ENCODE measurements at regions not wholly inside any gene's neighbourhood (a gene's known extent, or its start where the extent isn't known, plus 50 kb on each side); places are given as distances from the start of the nearest gene placed in this dataset.
"Not testable (repeated sequence)": the region's sequence is repeated elsewhere in the genome, so short reads cannot be mapped to it uniquely, and the experiment has no call there.

DNA sequence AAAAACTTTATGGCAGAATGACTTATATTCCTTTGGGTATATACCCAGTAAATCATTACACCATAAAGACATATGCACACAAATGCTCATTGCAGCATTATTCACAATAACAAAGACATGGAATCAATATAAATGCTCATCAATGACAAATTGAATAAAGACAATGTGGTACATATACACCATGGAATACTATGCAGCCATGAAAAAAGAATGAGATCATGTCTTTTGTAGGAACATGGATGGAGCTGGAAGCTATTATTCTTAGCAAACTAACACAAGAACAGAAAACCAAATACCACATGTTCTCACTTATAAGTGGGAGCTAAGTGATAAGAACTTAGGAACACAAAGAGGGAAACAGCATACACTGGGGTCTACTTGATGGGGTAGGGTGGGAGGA, 321.7 kb downstream of the ZNF674 start:
- DNase-seq (ENCODE audit: low read depth) = not testable (repeated sequence)

DNA sequence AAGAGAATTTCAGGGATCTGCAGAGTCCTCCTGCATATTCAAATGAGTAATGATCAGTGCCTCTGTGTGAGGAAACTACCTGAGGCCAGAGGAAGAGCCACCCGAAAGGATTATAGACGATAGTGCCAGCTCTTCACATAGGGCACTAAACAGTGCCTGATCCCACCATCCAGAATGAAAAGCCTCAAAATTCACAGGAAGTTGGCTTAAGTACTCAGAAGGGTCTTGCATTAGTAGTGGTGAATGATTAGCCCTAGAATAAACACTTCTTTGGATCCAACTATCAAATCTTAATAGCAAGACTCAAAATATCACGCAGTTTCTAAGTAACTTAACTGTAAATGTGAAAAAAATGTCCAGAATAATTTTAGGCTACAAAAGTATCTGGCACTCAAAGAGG, 324.4 kb downstream of the ZNF674 start:
- DNase-seq (ENCODE audit: low read depth) = no peak

DNA sequence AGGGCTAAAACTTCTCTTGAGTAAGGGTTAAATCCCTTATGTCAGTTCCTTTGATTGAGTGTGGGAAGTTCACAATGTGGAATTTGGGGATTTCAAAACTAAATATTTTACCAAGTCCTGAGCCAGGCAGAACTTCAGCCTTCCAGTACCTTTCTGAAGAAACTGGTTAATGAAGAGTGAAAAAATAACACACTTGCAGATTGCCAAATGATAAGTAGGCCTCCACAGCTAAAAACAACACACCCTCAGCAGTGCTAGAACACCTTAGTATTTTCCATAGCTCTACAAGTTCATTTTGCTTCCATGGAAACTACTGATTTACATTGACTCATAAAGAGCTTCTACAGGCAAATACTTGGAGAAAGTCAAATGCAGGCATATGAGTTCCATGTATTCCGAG, 326.8 kb downstream of the ZNF674 start:
- DNase-seq (ENCODE audit: low read depth) = no peak

DNA sequence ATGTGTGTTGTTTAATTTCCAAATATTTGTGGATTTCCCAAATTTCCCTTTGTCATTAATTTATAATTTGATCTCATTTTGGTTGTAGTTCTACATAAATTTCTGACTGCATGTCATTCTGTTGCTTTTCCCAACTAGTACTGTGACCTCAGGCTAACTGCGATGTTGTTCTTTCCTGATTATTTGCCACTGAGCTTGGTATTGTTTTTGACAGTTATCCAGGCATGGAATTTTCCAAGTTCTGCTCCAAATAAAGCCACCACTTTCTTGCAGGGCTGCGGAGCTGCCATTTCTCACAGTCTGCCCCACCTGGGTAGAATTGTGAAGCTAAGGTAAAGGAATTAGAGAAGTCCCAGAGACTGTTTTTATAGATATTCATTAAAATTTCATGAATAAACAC, 328.8 kb downstream of the ZNF674 start:
- no peak for DNase-seq (ENCODE audit: low read depth)

DNA sequence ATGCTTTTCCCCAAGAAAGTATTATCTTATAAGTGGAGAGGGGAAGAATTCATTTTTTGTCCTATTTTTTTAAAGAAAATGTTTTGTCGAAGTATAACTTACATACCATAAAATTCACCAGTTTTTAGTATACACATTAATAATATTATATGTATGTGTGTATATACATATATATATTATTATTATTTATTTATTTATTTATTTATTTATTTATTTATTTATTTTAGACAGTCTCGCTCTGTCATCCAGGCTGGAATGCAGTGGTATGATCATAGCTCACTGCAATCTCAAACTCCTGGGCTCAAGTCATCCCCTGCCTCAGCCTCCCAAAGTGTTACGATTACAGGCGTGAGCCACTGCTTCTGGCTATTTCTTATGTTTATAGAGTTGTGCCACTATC, 334.1 kb downstream of the ZNF674 start:
- DNase-seq (ENCODE audit: low read depth) = no peak

DNA sequence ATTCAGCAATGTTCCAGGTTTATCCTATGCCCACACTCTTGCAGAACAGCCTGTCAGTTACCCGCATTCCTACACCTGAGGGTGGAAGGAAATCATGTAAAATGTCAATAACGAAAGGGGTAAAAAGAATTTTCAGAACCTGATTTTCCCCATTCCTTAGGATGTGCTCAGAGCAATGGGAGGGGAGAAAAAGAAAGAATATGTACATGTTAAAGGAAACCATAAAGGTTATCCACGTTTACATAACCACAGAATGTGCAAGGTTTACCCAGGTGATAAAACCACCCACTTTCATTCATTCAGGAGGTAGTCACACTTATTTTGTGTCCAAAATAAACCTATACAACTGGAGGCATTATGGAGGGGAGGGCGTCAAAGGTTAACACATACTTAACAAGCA, 335.5 kb downstream of the ZNF674 start:
- DNase-seq (ENCODE audit: low read depth) = no peak

DNA sequence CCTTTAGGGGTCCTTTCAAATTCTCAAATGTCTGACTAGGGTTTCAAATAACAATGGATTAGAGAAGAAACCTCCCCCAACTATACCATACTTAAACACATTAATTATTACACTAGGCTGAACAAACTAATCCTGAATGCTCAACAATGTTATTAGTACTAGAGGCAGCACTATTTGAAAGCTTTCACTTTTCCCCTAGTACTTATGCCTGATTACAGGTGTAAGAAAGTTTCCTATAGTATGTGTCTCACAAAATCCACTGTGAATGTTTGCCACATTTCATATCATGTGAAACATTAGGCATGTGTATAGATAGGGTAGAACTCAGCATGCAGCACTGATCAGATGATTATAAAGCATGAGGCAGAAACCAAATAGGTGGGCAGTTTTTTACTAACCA, 336.2 kb downstream of the ZNF674 start:
- no peak for DNase-seq (ENCODE audit: low read depth)

DNA sequence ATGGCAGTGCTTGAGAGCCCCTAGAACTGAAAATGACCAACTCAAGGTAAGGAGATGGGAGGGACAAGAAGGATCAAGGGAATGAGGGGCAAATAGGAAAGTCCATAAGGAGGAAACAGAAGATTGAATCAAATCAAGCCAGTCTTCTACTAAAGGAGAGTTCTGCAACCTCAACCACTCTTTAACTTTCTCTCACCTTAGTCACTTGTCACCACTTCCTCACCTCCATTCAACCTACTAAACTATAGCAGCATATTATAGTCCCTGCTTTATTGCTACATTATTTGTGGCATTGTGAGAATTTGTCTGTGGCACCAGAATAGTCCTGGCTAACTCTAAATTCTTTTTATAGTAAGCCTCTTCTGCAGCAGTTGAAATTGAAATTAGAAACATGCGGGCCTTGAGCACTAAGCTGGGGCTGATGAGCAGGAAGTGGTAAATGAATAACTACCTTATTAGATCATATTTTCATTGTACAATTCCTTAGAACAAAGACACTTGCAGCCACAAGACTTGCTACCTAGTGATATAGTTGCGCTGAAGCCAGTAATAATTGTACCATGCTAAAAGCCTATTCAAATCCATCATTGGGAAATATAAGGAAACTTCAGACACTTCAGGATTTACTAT, 336.9 kb downstream of the ZNF674 start:
- DNase-seq (ENCODE audit: low read depth) = no peak

DNA sequence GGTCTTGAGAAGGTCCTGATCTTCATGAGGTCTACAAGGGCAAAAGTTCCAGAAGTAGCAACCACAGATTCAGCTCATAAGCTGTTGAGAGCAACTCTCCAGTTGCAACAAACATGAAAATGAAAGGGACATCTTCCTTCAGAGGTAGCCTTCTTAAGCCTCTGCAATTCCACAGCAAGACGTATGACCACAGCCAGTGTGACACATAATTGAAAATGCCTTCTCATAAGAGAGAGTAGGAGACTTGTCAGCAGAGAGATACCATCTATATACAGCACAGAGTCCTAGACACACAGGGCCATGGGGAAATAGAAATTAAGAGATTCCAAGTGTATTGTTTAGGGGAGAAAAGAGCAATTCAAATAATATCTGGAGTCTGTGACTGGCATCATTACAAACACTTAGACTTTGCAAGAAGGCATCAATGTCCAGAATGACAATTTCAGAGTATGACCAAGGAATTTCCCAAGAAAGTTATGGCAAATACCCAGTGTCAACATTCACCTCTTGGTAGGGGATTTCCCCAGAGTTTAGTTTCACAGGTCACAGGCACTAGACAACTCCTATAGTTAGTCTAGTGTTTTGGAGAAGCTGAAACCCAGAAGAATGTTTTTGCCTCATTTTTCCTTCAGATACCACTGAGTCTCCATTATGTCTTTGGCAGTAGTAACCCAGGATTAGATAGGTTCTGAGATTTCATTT, 340.3 kb downstream of the ZNF674 start:
- DNase-seq (ENCODE audit: low read depth) = no peak

DNA sequence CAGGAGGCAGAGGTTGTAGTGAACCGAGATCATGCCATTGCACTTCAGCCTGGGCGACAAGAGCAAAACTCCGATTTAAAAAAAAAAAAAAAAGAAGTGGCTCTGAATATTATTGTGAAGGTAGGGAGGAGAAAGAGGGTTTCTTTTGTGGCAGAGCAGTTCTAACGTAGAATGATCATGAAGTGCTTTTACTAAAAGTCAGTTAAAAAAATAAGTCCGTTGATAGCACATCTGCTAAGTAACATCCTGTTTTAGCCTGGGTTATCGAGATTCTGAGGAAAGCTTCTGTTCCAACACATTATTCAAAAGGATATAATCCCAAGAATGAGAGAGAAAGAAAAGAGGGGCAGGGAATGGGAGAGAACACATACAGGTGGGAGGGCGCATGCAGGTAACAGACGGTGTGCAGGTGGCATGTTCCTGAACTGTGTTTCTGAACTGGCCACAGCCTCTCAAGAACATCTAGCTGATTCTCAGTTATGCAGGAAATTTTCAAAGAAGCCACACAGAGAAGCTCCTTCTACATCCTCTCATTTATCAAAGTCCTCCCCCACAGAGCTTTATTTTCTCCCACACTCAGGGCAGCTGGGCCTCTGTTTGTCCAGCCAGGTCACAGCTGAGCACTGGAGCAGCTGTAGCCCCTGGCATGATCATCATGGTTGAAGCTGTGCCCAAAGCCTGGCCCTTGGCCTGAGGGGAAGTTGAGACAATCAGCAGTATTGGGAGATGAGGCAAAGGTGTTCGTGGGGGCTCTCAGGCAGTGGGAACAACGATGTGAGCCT, 342.3 kb downstream of the ZNF674 start:
- no peak for DNase-seq (ENCODE audit: low read depth)

DNA sequence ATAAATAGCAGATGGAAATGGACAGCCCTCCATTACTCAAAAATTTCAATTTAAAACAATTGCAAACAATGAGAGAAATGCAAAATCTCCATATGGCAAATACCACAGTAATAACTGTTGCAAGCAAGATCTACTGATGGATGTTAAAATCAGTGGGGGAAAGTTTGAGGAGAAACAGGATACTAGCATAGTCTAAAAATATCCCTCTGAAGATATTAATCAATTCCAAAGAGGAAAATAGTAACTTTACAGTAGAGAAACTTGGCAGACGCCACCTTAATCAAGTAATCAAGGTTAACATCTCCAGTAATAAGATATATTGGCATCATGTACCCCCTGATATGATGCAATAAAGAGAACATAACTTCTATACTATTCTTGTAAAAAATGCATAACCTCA, 344.8 kb downstream of the ZNF674 start:
- DNase-seq (ENCODE audit: low read depth) = no peak

DNA sequence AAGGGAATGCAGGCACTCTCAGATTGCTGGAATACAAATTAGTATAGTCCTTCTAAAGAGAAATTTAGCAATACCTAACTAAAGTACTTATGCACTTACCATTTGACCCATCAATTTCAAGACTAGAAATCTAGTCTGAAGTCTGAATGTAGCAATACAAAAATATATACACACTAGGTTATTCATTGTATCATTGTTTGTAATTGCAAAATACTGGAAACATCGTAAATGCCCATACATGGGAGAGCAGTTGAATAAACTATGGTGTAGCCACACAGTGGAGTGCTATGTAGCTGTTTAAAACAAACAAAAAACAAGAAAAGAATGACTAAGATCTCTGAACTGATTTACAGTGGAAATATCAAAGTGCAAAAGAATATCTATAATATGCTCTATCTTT, 346.4 kb downstream of the ZNF674 start:
- no peak for DNase-seq (ENCODE audit: low read depth)

DNA sequence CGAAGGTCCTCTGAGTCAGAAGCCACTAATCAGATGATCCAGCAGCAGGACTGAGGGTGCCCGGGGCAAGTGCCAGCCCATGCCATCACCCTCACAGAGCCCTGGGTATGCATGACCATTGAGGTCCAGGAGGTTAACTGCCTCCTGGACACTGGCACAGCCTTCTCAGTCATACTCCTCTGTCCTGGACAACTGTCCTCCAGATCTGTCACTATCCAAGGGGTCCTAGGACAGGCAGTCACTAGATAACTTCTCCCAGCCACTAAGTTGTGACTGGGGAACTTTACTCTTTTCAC, 358.5 kb downstream of the ZNF674 start:
- DNase-seq (ENCODE audit: low read depth) = not testable (repeated sequence)

DNA sequence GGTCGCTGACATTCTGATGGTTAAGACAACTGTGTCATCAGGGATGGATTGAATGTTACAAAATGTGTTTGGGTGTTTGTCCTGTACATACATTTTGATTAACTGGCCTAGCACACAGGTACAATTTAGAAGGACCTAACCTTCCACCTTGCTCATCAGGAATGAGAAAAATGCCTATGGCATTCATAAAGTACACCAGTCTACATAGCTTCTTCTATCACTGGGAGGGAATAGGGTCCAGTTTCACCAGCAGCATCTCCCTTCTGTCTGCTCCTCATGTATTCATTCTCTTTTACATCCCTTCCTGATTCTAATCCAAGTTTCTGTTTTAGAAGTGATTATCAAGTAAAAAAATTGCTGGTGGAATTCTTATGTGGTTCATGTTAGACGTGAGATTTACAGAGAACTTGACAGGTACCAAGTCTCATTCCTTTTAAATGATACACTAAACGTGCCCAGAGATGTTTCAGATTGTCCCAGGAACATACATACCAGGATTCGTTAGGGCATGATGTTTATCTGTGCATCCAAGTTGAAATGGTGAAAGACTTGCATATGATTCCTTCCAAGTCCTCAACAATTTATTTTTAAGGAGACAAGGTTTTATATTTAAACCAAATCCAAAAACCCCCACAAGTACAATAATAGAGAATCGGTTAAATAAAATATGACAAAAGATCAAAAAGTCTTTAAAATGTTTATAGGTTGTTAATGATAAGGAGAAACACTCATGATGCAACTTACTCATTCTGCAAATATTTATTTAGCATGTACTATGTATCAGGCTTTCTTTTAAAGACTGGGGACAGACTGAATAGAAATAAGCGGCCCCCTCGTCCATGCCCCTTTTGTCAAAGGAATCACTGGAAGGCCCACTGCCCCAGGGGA, 359.1 kb downstream of the ZNF674 start:
- DNase-seq (ENCODE audit: low read depth) = no peak

DNA sequence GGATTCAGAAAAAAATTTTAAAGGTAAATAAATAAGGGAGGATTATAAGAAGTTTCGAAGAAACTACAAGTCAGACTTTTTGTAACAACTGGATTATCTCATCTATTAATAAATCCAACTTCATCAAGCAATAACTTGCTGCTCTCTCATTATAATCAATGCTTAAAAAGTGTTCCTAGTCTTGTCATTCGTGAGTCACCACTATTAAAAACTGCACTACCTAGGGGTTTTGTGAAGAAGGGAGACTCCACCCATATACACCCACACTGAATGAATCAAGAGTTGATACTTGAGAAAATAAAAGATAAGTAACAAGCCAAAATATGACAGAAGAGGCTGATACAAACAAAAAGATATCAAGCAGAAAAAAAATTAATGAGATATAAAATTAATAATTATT, 360.5 kb downstream of the ZNF674 start:
- DNase-seq (ENCODE audit: low read depth) = no peak

DNA sequence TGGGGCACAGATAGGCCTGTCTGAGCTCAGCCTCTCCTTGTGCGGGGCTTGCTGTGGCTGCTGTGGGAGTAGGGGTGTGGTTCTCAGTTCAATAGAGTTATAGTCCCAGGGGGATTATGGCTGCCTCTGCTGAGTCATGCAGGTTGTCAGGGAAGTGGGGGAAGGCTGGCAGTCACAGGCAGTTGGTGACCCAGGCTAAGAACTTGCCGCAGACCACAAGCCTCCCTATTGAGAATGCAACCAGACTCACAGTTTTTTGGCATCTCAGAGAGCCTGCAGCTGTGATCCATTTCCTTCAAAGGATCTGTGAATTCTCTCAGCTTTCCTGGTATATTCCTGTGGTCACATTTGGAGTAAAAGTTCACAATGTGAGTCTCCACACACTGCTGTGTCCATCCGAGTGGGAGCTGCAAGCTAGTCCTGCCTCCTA, 364.9 kb downstream of the ZNF674 start:
- no peak for DNase-seq (ENCODE audit: low read depth)

DNA sequence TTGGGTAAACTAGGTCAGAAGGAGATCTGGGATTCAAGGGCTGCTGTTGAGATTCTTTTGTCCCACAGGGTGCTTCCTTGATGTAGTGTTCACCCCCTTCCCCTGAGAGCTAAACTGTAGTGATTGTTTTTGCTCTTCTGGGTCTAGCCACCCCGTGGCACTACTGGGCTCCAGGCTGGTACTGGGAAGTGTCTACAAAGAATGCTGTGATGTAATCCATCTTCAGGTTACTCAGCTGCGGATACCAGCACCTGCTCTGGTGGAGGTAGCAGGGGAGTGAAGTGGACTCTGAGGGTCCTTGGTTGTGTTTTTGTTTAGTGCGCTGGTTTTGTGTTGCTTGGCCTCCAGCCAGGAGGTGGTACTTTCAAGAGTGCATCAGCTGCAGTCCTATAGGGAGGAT, 365.5 kb downstream of the ZNF674 start:
- DNase-seq (ENCODE audit: low read depth) = no peak

DNA sequence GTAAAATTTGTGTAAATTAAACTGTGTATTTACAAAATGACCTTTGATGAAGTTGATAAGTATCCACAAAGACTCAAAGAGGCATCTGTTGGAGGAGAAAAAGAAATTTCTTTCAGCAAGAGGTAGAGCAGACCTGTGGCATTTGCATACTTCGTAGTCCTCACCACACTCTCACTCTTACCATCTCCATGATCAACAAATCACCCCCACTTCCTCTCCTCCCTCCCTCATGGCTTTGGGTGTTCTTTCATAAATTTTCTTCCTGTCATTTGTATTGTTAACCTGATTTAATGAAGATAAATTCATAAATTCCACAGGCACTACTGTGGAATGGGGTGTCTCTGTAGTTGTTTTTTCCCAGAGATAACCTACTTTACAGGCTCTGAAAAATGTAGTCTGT, 366.5 kb downstream of the ZNF674 start:
- DNase-seq (ENCODE audit: low read depth) = no peak

DNA sequence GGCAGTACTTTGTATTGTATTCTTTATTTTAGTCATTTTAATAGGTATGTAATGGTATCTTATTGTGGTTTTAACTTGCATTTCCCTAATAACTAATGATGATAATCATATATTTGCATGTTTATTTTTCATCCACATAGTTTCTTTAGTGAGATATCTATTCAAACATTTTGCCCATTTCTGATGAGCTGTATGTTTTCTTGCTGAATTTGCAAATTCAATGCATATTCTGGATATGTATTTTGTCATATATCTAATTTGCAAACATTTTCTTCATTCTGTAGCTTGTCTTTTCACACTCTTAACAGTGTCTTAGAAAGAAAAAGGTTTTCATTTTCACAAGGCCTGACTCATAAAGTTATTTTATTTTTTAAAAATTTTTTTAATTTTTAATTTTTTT, 372.1 kb downstream of the ZNF674 start:
- DNase-seq (ENCODE audit: low read depth) = no peak

DNA sequence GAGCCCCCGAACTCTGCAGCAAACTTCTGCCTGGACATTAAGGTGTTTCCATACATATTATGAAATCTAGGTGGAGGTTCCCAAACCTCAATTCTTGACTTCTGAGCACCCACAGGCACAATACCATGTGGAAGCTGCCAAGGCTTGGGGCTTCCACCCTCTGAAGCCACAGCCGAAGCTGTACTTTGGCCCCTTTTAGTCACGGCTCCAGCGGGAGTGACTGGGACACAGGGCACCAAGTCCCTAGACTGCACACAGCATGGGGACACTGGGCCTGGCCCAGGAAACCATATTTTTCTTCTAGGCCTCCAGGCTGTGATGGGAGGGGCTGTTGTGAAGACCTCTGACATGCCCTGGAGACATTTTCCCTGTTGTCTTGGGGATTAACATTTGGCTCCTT, 373.8 kb downstream of the ZNF674 start:
- DNase-seq (ENCODE audit: low read depth) = not testable (repeated sequence)

DNA sequence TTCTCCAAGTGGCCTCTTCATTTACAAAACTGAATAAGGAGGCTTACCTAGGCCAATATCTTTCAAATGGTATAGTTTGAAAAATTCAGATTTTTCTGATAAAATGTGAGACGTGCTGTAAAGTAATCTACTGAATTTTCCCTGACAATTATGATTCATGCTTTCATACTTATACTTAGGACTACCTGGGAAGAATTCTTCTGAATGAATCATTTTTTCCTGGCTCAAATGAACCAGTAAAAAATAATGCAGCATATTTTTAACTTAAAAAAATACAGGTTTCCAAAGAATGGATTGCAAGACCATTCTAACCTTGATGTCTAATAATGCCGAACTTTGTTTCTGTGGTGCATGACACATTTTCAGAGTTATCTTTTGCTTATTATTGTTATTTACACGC, 375.4 kb downstream of the ZNF674 start:
- DNase-seq (ENCODE audit: low read depth) = no peak

DNA sequence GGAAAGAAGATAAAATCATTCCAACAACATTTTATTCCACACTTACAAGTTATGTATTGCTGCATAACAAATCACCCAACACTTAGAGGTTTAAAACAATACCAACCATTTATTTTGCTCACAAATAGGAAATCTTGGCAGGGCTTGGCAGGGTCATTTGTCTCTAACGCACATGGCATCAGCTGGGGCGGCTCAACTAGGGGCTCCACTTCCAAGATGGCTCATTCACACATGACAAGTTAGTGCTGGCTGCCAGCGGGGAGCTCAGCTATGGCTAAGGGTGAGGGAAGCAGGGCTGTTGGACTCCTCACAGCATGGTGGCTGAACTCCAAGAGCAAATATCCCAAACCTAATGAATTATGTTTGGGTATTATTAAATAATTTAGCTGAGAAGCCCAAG, 377.0 kb downstream of the ZNF674 start:
- DNase-seq (ENCODE audit: low read depth) = no peak

DNA sequence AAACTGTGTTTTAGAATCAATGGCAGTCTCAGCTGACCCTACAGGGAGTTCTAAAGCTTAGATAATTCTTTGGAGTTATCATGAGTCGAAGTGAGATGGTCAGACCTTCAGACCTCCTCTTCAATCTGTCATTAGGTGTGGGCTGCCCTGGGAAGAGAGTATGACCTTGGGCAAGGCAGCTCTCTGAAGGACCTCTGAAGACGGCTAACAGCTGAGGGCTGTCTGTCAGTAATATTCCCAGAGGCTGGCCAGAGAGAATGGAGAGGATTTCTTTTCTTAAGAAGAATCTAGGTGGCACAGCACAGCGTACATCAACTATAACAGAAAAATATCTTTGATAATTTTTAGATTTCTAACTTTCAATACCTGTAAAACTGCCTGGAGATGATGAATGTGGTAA, 379.4 kb downstream of the ZNF674 start:
- no peak for DNase-seq (ENCODE audit: low read depth)

All from stimulated activated CD4-positive, alpha-beta T cell treated with anti-CD3 and anti-CD28 coated beads, Interleukin-2, amount 100 ng/mL, for 4 hours (primary cell).